GM18519 (cell line): ENCODE measurements at regions not wholly inside any gene's neighbourhood (a gene's known extent, or its start where the extent isn't known, plus 50 kb on each side); places are given as distances from the start of the nearest gene placed in this dataset.
A peak's percentile ranks its signal among the peaks of the same experiment; 100 is the strongest.

Experiments
- ATAC-seq: cut with Tn5 transposase; IDR thresholded peaks from one replicate; pipeline ENCODE4 v1.9.1; 2021; ENCODE audit warnings: mild to moderate bottlenecking, moderate library complexity; ENCODE audit not compliant: unreplicated experiment, low FRiP score

GRCh38 chr6:95328231-95328630 is 249.1 kb upstream of the MANEA start:
- ATAC-seq: no peak

GRCh38 chr6:95352064-95352795 is 225.1 kb upstream of the MANEA start:
- ATAC-seq: no peak

- no peak for ATAC-seq
Measured at GRCh38 chr6:95354551-95354950, 222.8 kb upstream of the MANEA start.

GRCh38 chr6:95357380-95358020 is 219.8 kb upstream of the MANEA start:
- ATAC-seq: no peak

- peak; percentile 96 for ATAC-seq
Measured at GRCh38 chr6:95364016-95364604, 213.2 kb upstream of the MANEA start.

- ATAC-seq: no peak
Measured at GRCh38 chr6:95365454-95365853, 211.9 kb upstream of the MANEA start.

- no peak for ATAC-seq
Measured at GRCh38 chr6:95366414-95366813, 210.9 kb upstream of the MANEA start.

- ATAC-seq: no peak
Measured at GRCh38 chr6:95383878-95384277, 193.5 kb upstream of the MANEA start.

GRCh38 chr6:95384988-95385387 is 192.3 kb upstream of the MANEA start:
- ATAC-seq: no peak

- no peak for ATAC-seq
Measured at GRCh38 chr6:95387845-95388244, 189.5 kb upstream of the MANEA start.

GRCh38 chr6:95404777-95405176 is 172.6 kb upstream of the MANEA start:
- no peak for ATAC-seq

GRCh38 chr6:95408111-95408510 is 169.2 kb upstream of the MANEA start:
- no peak for ATAC-seq

GRCh38 chr6:95410168-95410567 is 167.2 kb upstream of the MANEA start:
- ATAC-seq: no peak

GRCh38 chr6:95413789-95414188 is 163.5 kb upstream of the MANEA start:
- ATAC-seq: no peak

GRCh38 chr6:95417856-95418255 is 159.5 kb upstream of the MANEA start:
- no peak for ATAC-seq

- no peak for ATAC-seq
Measured at GRCh38 chr6:95420792-95421191, 156.5 kb upstream of the MANEA start.

- no peak for ATAC-seq
Measured at GRCh38 chr6:95423331-95423730, 154.0 kb upstream of the MANEA start.

GRCh38 chr6:95431637-95432228 is 145.6 kb upstream of the MANEA start:
- ATAC-seq: peak; percentile 65

GRCh38 chr6:95439741-95440140 is 137.6 kb upstream of the MANEA start:
- no peak for ATAC-seq

GRCh38 chr6:95448208-95448607 is 129.1 kb upstream of the MANEA start:
- ATAC-seq: no peak

- no peak for ATAC-seq
Measured at GRCh38 chr6:95469511-95469910, 107.8 kb upstream of the MANEA start.
